ENCODE measurements at regions not wholly inside any gene's neighbourhood (a gene's known extent, or its start where the extent isn't known, plus 50 kb on each side); places are given as distances from the start of the nearest gene placed in this dataset.

DNA sequence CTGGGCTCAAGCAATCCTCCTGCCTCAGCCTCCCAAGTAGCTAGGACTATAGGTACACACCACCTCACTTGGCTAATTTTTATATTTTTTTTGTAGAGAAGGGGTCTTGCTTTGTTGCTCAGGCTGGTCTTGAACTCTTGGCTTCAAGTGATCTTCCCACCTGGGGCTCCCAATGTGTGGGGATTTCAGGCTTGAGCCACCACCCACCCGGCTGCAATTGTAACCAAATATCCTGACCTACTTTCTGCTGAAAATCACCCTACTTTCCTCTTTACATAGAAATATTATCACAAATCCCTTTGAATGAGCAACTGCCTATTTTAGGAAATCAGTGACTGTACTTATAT, 59.6 kb upstream of the ZNF608 start:
- TF ChIP-seq POLR2AphosphoS5 (IDR thresholded peaks at IDR 0.05; ENCODE audit: low read depth, low read length), result no peak
- no peak for TF ChIP-seq POLR2A (IDR thresholded peaks at IDR 0.05; ENCODE audit: low read depth, low read length)
- no peak for TF ChIP-seq TAF1 (IDR thresholded peaks at IDR 0.05; ENCODE audit: borderline replicate concordance, low read depth, low read length)

All from GM12892 (cell line).